Ascending aorta (tissue), 2 donors: ENCODE measurements at regions not wholly inside any gene's neighbourhood (a gene's known extent, or its start where the extent isn't known, plus 50 kb on each side); places are given as distances from the start of the nearest gene placed in this dataset.

Source experiments
- DNase-seq, 2 donors: peaks; one replicate each; pipeline ENCODE4 v3.0.0-alpha.2; 2019; ENCODE audit warnings: low spot score in 2 of 2
- H3K27ac ChIP-seq, 2 donors: fragments of 200-600 bp; sonication (generic); one replicate each; pipeline ENCODE4 v1.5.1; 2016 to 2017; ENCODE audit warnings: mild to moderate bottlenecking in 1 of 2
- H3K27me3 ChIP-seq: fragments of 200-600 bp; sonication (generic); one replicate; pipeline ENCODE4 v1.5.1; 2017
- H3K36me3 ChIP-seq, 2 donors: fragments of 200-600 bp; sonication (generic); one replicate each; pipeline ENCODE4 v1.5.1; 2016
- H3K4me1 ChIP-seq, 2 donors: fragments of 200-600 bp; sonication (generic); one replicate each; pipeline ENCODE4 v1.5.1; 2016 to 2017; ENCODE audit warnings: mild to moderate bottlenecking in 1 of 2
- H3K4me3 ChIP-seq, 2 donors: fragments of 200-600 bp; sonication (generic); one replicate each; pipeline ENCODE4 v1.5.1; 2016 to 2017; ENCODE audit warnings: mild to moderate bottlenecking in 1 of 2
- H3K9me3 ChIP-seq, 2 donors: fragments of 200-600 bp; sonication (generic); one replicate each; pipeline ENCODE4 v1.5.1; 2016
- intact Hi-C: fragments of 100-400 bp; cut with DNase I; formaldehyde crosslinking; loops from one replicate; pipeline ENCODE4 v1.15.1; 2023
- TF ChIP-seq, protein P1 (sequence below), 3 experiments: fragments of 200-600 bp in 2 of 3; fragments of 450-650 bp in 1 of 3; sonication (generic) in 2 of 3; IDR thresholded peaks; one replicate each; pipeline ENCODE4 v1.5.1; 2016 to 2019; ENCODE audit warnings: antibody characterized with exemption in 3 of 3, mild to moderate bottlenecking in 1 of 3, moderate library complexity in 1 of 3

DNA sequence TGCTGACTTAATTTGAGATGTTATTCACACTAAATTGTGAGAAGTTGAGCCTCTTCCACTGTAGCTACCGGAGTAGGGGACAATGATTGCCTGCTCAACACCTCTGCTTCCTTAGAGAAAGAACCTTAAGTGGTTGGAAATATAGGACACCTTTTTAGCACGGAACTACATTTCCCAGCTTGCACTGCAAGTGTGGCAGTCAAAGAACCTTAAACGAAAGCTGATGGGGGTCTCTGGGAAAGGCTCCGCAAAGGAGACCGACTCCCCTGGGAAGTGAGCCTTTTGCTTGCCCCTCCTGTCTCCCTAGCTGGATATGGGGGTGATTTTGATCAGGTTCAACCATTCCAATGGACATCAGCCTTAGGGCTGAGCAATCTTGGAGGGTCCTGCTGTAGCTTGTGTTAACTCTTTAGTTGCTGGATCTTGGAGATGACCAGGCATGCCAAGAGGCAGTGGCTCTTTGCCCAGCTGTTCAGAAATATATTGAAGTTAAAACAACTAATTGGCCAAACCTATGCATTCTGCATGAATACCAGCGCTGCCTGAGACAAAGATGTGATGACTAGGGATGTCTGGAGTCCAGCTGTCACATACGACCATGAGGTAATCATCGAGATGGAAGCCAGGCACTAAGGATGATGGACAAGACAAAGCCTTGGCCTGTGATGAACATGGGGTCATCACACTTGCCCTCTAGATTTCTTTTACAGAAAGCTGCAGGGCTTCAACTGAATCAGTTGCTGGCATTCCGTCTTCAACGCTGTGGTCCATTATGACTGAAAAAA lies 286.5 kb downstream of the FOXO1 start:
- Histone ChIP-seq H3K27ac (no peak overlapping the region), H3K4me1 (no peaks in the 10 kb centered on the region), H3K27me3 (no peaks in the 10 kb centered on the region), H3K4me3 (no peak overlapping the region), H3K36me3 (no peaks in the 10 kb centered on the region), H3K9me3 (no peaks in the 10 kb centered on the region)
- TF ChIP-seq, protein P1, sequence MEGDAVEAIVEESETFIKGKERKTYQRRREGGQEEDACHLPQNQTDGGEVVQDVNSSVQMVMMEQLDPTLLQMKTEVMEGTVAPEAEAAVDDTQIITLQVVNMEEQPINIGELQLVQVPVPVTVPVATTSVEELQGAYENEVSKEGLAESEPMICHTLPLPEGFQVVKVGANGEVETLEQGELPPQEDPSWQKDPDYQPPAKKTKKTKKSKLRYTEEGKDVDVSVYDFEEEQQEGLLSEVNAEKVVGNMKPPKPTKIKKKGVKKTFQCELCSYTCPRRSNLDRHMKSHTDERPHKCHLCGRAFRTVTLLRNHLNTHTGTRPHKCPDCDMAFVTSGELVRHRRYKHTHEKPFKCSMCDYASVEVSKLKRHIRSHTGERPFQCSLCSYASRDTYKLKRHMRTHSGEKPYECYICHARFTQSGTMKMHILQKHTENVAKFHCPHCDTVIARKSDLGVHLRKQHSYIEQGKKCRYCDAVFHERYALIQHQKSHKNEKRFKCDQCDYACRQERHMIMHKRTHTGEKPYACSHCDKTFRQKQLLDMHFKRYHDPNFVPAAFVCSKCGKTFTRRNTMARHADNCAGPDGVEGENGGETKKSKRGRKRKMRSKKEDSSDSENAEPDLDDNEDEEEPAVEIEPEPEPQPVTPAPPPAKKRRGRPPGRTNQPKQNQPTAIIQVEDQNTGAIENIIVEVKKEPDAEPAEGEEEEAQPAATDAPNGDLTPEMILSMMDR (IDR thresholded peaks at IDR 0.05), result no peak
- intact Hi-C loops, result no loop called here
- DNase-seq, result no peak

DNA sequence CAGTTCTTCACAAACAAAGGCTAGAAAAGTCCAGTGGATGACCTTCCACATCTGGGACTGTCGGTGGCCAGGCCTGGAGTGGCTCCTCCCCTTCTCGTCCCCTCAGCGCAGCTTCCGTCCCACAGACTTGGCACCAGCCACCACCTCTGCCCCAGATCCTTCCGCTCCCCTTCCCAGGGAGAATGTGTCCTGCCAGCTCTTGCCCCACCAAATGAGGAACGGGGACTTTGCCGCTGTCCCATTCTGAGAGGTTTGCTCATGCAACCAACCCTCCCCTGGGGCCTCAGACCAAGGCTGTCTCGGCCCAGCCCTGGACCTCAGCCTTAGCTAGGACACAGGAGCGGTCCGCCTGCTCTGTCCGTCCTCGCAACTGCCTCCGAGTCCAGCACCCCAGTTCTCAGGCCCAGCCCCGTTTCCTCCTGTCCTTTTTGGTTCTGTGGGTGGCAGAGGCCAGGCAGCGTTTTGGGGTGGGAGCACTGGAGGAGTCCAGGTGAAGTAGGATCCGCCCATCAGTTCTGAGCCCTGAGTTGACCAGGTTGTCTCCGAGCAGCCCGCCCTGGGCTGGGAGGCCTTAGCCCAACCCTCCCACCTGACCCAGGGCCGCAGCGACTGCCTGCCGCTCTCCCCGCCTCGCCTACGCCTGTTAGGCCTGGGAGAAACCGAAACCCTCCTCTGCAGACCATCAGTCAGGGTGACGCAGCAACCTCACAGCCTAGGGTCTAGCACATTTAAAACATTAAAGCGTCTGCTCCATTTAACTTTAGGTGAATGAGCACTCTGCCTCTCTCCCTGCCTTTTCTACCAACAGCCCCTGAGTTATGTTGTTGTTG lies 284.3 kb downstream of the FOXO1 start:
- TF ChIP-seq, protein P1 (IDR thresholded peaks at IDR 0.05), result no peak
- Histone ChIP-seq H3K4me1 (no peaks in the 10 kb centered on the region), H3K9me3 (no peaks in the 10 kb centered on the region), H3K27me3 (no peaks in the 10 kb centered on the region), H3K36me3 (no peaks in the 10 kb centered on the region), H3K27ac (no peak overlapping the region), H3K4me3 (no peak overlapping the region)
- no peak for DNase-seq
- intact Hi-C loops, result no loop called here

DNA sequence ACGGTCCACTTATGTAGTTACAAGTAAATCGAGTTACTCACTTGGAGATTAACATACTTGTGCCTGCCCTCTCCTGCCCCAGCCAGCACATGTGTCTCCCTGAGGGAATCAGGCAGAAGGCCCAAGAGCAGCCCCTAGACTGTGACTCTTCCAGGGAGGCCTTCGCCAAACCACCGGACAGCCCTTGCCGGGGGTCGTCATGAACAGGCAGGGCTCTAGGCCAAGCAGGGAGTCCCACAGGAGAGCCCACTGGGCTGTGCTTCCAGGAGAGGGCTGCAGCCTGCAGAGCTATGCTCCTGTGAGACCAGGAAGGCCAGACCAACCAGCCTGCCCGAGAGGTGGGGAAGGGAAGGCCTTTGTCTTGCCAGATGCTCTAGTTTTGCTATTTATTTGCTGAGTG lies 283.3 kb downstream of the FOXO1 start:
- Histone ChIP-seq H3K27ac (no peak overlapping the region), H3K9me3 (no peaks in the 10 kb centered on the region), H3K27me3 (no peaks in the 10 kb centered on the region), H3K36me3 (no peaks in the 10 kb centered on the region), H3K4me3 (no peak overlapping the region), H3K4me1 (no peaks in the 10 kb centered on the region)
- DNase-seq, result no peak
- intact Hi-C loops, result no loop called here
- TF ChIP-seq, protein P1 (IDR thresholded peaks at IDR 0.05), result no peak

DNA sequence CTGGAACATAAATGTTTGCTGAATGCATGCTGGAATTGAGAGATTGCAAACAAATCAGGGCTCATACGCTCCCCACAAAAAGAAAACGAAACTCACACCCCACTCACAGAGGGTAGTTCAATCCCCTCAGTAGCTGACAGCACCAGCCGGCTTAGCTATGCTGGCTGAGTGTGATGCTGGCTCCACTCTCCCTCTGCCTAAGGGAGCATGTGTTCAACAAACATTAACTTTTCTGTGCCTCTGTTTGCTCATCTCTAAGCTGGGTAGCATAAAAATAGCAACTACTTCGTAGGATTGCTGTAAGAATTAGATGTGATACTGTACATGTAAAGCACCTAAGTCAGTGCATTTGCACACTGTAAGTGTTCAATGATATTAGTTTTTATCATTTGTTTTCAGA lies 282.6 kb downstream of the FOXO1 start:
- no peak for DNase-seq
- Histone ChIP-seq H3K27me3 (no peaks in the 10 kb centered on the region), H3K4me3 (no peak overlapping the region), H3K9me3 (no peaks in the 10 kb centered on the region), H3K4me1 (no peaks in the 10 kb centered on the region), H3K27ac (no peak overlapping the region), H3K36me3 (no peaks in the 10 kb centered on the region)
- intact Hi-C loops, result no loop called here
- TF ChIP-seq, protein P1 (IDR thresholded peaks at IDR 0.05), result no peak

DNA sequence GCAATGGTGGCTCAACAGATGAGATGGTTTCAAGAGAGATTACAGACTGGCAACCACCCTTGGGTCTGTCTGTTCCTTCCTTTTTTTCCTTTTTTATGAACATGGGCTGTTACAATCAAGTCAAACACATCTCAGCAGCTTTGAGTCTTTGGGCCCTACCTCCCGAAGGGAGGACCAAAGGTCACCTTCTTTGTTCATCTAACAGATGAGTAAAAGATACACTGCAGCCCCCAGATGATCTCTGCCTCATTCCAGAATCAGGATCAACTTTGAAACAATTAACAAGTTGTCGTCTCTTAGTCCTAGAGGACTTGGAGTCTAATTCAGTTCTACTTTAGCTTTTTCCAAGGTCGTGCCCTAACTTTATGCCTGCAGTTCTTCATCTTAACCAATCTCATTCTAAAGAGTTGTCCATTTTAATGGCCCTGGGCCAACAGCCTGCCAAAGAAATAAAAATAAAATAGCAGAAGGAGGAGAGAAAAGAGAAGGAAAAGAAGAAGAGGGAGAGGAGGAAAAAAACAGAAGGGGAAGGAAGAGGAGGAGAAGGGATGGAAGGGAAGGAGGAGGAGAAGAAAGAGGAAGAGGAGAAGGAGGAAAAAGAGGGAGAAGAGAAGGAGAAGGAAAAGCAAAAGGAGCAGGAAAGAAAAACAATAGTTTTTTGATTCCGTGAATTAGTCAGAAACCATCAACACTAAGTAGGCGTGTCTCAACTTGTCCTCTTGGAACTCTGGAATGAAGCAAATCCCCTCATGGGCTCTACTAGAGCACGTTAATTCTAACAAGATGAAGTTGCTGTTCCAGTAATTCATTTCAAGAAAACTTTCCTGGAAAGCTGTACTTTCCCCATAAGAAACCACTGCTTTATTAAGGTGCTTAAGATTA lies 281.2 kb downstream of the FOXO1 start:
- Histone ChIP-seq H3K4me1 (no peaks in the 10 kb centered on the region), H3K27ac (no peak overlapping the region), H3K9me3 (no peaks in the 10 kb centered on the region), H3K4me3 (no peak overlapping the region), H3K36me3 (no peaks in the 10 kb centered on the region), H3K27me3 (no peaks in the 10 kb centered on the region)
- intact Hi-C loops, result no loop called here
- DNase-seq, result no peak
- TF ChIP-seq, protein P1 (IDR thresholded peaks at IDR 0.05), result no peak
